Liver (tissue), 8 donors: ENCODE measurements at regions not wholly inside any gene's neighbourhood (a gene's known extent, or its start where the extent isn't known, plus 50 kb on each side); places are given as distances from the start of the nearest gene placed in this dataset.
A peak's percentile ranks its signal among the peaks of the same experiment; 100 is the strongest.

ENCODE experiments used
- DNase-seq: peaks from one replicate; pipeline ENCODE4 v3.0.0-alpha.2; 2017; ENCODE audit warnings: low spot score
- H3K27ac ChIP-seq, 2 donors: one replicate each; pipeline ENCODE4 v1.7.0; 2013; ENCODE audit warnings: inconsistent platforms in 2 of 2, low read length in 2 of 2, control low read depth in 1 of 2, low read depth in 1 of 2, mild to moderate bottlenecking in 1 of 2
- H3K27me3 ChIP-seq, 4 donors: one replicate each; pipeline versions ENCODE4 v1.6.1 to v1.7.0; 2013; ENCODE audit warnings: low read length in 3 of 4, inconsistent platforms in 1 of 4, mild to moderate bottlenecking in 1 of 4, moderate library complexity in 1 of 4; ENCODE audit not compliant: control insufficient read depth in 4 of 4, insufficient read depth in 4 of 4
- H3K36me3 ChIP-seq, 4 donors: one replicate each; pipeline versions ENCODE4 v1.6.1 to v1.7.0; 2013; ENCODE audit warnings: low read length in 3 of 4, mild to moderate bottlenecking in 3 of 4, low read depth in 1 of 4, moderate library complexity in 1 of 4; ENCODE audit not compliant: control insufficient read depth in 4 of 4, insufficient read depth in 3 of 4
- H3K4me1 ChIP-seq, 4 donors: one replicate each; pipeline versions ENCODE4 v1.6.1 to v1.7.0; 2013; ENCODE audit warnings: low read length in 3 of 4, mild to moderate bottlenecking in 3 of 4, moderate library complexity in 1 of 4; ENCODE audit not compliant: control insufficient read depth in 4 of 4, insufficient read depth in 4 of 4
- H3K4me3 ChIP-seq, 3 donors: one replicate each; pipeline versions ENCODE4 v1.6.1 to v1.7.0; 2013; ENCODE audit warnings: low read length in 3 of 3, control low read depth in 1 of 3, low read depth in 1 of 3, mild to moderate bottlenecking in 1 of 3
- H3K9ac ChIP-seq, 2 donors: one replicate each; pipeline ENCODE4 v1.7.0; 2013; ENCODE audit warnings: low read length in 2 of 2, mild to moderate bottlenecking in 2 of 2, moderate library complexity in 2 of 2, control low read depth in 1 of 2, low read depth in 1 of 2
- H3K9me3 ChIP-seq, 4 donors: one replicate each; pipeline versions ENCODE4 v1.6.1 to v1.7.0; 2013; ENCODE audit warnings: low read length in 3 of 4; ENCODE audit not compliant: control insufficient read depth in 4 of 4
- ATF3 ChIP-seq: IDR thresholded peaks from 2 replicates; pipeline ENCODE4 v1.6.1; 2016; ENCODE audit warnings: antibody characterized with exemption
- CTCF ChIP-seq: fragments of 150-350 bp; IDR thresholded peaks from 2 replicates; pipeline ENCODE4 v1.5.1; 2017; ENCODE audit warnings: improper control_type of control experiment, low read depth, low read length; ENCODE audit not compliant: missing input control
- EGR1 ChIP-seq, 2 donors: IDR thresholded peaks; 2 replicates each; pipeline ENCODE4 v1.6.1; 2016 to 2018; ENCODE audit warnings: antibody characterized with exemption in 2 of 2, low read depth in 2 of 2
- FOXA1 ChIP-seq: IDR thresholded peaks from 2 replicates; pipeline ENCODE4 v1.6.1; 2016; ENCODE audit warnings: antibody characterized with exemption
- FOXA2 ChIP-seq: IDR thresholded peaks from 2 replicates; pipeline ENCODE4 v1.6.1; 2016; ENCODE audit warnings: antibody characterized with exemption
- GABPA ChIP-seq, 2 donors: IDR thresholded peaks in 1 of 2; conservative IDR thresholded peaks in 1 of 2; 2 replicates each; pipeline ENCODE4 v1.6.1; 2016; ENCODE audit warnings: antibody characterized with exemption in 2 of 2, mild to moderate bottlenecking in 1 of 2, moderate library complexity in 1 of 2
- HNF4A ChIP-seq, 2 donors: conservative IDR thresholded peaks; 2 replicates each; pipeline ENCODE4 v1.6.1; 2016; ENCODE audit warnings: antibody characterized with exemption in 2 of 2, mild to moderate bottlenecking in 2 of 2
- HNF4G ChIP-seq: IDR thresholded peaks from 2 replicates; pipeline ENCODE4 v1.6.1; 2016; ENCODE audit warnings: antibody characterized with exemption
- JUND ChIP-seq, 2 donors: IDR thresholded peaks; 2 replicates each; pipeline ENCODE4 v1.6.1; 2016; ENCODE audit warnings: antibody characterized with exemption in 2 of 2
- MAX ChIP-seq: IDR thresholded peaks from 2 replicates; pipeline ENCODE4 v1.6.1; 2016; ENCODE audit warnings: antibody characterized with exemption
- NR2F2 ChIP-seq: IDR thresholded peaks from 2 replicates; pipeline ENCODE4 v1.6.1; 2016; ENCODE audit warnings: antibody characterized with exemption
- RAD21 ChIP-seq, 2 donors: IDR thresholded peaks; 2 replicates each; pipeline ENCODE4 v1.6.1; 2016; ENCODE audit warnings: antibody characterized with exemption in 2 of 2, mild to moderate bottlenecking in 2 of 2
- REST ChIP-seq: IDR thresholded peaks from 2 replicates; pipeline ENCODE4 v1.6.1; 2016; ENCODE audit warnings: antibody characterized with exemption, mild to moderate bottlenecking
- RXRA ChIP-seq, 2 donors: IDR thresholded peaks; 2 replicates each; pipeline ENCODE4 v1.6.1; 2017 to 2018; ENCODE audit warnings: antibody characterized with exemption in 2 of 2, mild to moderate bottlenecking in 1 of 2
- SP1 ChIP-seq: IDR thresholded peaks from 2 replicates; pipeline ENCODE4 v1.6.1; 2018; ENCODE audit warnings: antibody characterized with exemption, mild to moderate bottlenecking
- TAF1 ChIP-seq: conservative IDR thresholded peaks from 2 replicates; pipeline ENCODE4 v1.6.1; 2016; ENCODE audit warnings: antibody characterized with exemption, mild to moderate bottlenecking
- YY1 ChIP-seq: IDR thresholded peaks from 2 replicates; pipeline ENCODE4 v1.6.1; 2016; ENCODE audit warnings: antibody characterized with exemption, mild to moderate bottlenecking
- WGBS: extraction: QIAGEN DNeasy Blood & Tissue Kit; methylation state at CpG from one replicate; pipeline ENCODE4 v1.1.7; 2013; 5-methylcytosine and 5-hydroxymethylcytosine counted together
- TF ChIP-seq, protein P1 (sequence below): IDR thresholded peaks from 2 replicates; pipeline ENCODE4 v1.6.1; 2016; ENCODE audit warnings: antibody characterized with exemption
- donor health status: healthy.
- donor health status: healthy.
- donor health status: healthy.
- donor health status: healthy.
- donor health status: healthy.

GRCh38 chr1:234713859-234714258, 103.9 kb upstream of the IRF2BP2 start:
- Histone ChIP-seq H3K9ac (no peak overlapping the region), H3K27me3 (no peaks in the 10 kb centered on the region), H3K36me3 (no peaks in the 10 kb centered on the region), H3K9me3 (no peaks in the 10 kb centered on the region), H3K4me3 (no peak overlapping the region), H3K27ac (peak overlapping the region in 1 of 2 donors; percentile 86), H3K4me1 (peaks cover 8 to 54% (median 28%) of the 10 kb centered on the region in 4 donors)
- no peak for TF ChIP-seq YY1
- WGBS: 97% methylated on average over 5 of the region's 5 CpGs
- DNase-seq: no peak

DNA sequence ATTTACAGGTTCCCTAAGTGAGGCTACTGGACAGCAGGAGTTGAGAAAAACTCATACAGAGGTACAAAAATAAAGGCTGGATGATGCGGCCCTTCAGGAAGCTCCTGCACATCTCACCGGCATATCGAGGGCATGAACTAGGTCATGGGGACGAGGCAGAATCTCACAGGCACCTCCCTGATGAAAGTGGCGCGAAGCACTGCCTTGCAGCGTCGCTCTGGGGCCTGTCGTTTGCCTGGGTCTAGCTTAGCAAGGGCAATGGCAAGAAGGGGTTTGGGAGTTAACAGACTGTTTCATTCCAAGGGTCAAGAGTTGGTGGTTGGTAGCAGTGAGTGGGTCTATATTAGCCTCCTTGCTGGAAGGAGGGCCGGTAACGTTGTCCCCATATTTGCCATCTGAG, 103.5 kb upstream of the IRF2BP2 start:
- Histone ChIP-seq H3K4me3 (no peak overlapping the region), H3K27me3 (no peaks in the 10 kb centered on the region), H3K9me3 (no peaks in the 10 kb centered on the region), H3K27ac (peak overlapping the region; percentile 72 to 86), H3K9ac (peak overlapping the region in 1 of 2 donors; percentile 92), H3K36me3 (no peaks in the 10 kb centered on the region), H3K4me1 (peaks cover 8 to 50% (median 25%) of the 10 kb centered on the region in 4 donors)
- TF ChIP-seq GABPA (IDR thresholded peaks at IDR 0.05 in 1 of 2, conservative IDR thresholded peaks at IDR 0.05 in 1 of 2) (no peak), NR2F2 (no peak), RXRA (IDR thresholded peaks at IDR 0.05) (no peak)
- no peak for DNase-seq
- 85% methylated on average over 11 of the region's 11 CpGs for WGBS

DNA sequence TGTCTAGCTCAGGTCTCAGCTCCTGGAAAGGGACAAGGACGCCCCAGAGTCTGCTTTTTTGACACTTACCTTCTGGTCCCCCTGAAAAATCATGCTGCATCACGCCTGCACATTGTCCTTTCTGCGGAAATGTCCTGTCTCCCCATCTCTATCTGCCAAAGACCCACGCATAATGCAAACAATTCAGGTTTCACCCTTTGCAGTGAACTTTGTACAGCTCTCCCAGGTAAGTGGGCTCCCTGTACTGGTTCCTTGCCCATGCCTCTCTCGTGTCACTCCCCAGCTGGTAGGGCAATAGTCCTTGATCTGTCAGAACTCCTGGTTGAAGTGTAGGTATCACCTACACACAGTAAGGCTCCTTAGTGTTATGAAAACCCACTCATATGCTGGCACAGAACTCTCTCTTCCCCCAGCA, 102.9 kb upstream of the IRF2BP2 start:
- peak overlapping the region; percentile 72 to 86 for H3K27ac ChIP-seq
- H3K4me1 ChIP-seq: peaks cover 7 to 45% (median 21%) of the 10 kb centered on the region in 4 donors
- H3K4me3 ChIP-seq: peak overlapping the region; percentile 30 to 60 (median 56)

More for the DNA sequence above, 102.9 kb upstream of the IRF2BP2 start:
- Histone ChIP-seq H3K9me3 (no peaks in the 10 kb centered on the region), H3K9ac (peak overlapping the region in 1 of 2 donors; percentile 92), H3K27me3 (no peaks in the 10 kb centered on the region), H3K36me3 (no peaks in the 10 kb centered on the region)
- TF ChIP-seq HNF4A (conservative IDR thresholded peaks at IDR 0.05) (peak; percentile 83 to 93), SP1 (peak; percentile 79), CTCF (no peak), YY1 (peak; percentile 80), TAF1 (no peak), JUND (IDR thresholded peaks at IDR 0.05) (peak in 1 of 2 donors; percentile 72), FOXA2 (peak; percentile 47), HNF4G (peak; percentile 53), MAX (peak; percentile 80), RXRA (IDR thresholded peaks at IDR 0.05) (peak; percentile 68 to 92), FOXA1 (peak; percentile 70), RAD21 (IDR thresholded peaks at IDR 0.05) (peak; percentile 60 to 62), GABPA (IDR thresholded peaks at IDR 0.05 in 1 of 2, conservative IDR thresholded peaks at IDR 0.05 in 1 of 2) (no peak), REST (peak; percentile 77), ATF3 (no peak), NR2F2 (no peak), EGR1 (IDR thresholded peaks at IDR 0.05; ENCODE audit: low read depth in 2 of 2) (peak in 1 of 2 donors; percentile 75)
- TF ChIP-seq, protein P1, sequence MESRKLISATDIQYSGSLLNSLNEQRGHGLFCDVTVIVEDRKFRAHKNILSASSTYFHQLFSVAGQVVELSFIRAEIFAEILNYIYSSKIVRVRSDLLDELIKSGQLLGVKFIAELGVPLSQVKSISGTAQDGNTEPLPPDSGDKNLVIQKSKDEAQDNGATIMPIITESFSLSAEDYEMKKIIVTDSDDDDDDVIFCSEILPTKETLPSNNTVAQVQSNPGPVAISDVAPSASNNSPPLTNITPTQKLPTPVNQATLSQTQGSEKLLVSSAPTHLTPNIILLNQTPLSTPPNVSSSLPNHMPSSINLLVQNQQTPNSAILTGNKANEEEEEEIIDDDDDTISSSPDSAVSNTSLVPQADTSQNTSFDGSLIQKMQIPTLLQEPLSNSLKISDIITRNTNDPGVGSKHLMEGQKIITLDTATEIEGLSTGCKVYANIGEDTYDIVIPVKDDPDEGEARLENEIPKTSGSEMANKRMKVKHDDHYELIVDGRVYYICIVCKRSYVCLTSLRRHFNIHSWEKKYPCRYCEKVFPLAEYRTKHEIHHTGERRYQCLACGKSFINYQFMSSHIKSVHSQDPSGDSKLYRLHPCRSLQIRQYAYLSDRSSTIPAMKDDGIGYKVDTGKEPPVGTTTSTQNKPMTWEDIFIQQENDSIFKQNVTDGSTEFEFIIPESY: peak; percentile 51
- WGBS: 47% methylated on average over 5 of the region's 5 CpGs
- no peak for DNase-seq
